Type B pancreatic cell (in vitro differentiated cells): ENCODE measurements at regions not wholly inside any gene's neighbourhood (a gene's known extent, or its start where the extent isn't known, plus 50 kb on each side); places are given as distances from the start of the nearest gene placed in this dataset.

Experiments
- DNase-seq: peaks from one replicate; pipeline ENCODE4 v3.0.0; 2021; ENCODE audit warnings: mixed read lengths; ENCODE audit not compliant: unreplicated experiment; ENCODE audit errors: extremely low spot score
- H3K27ac Mint-ChIP-seq: 2 replicates; pipeline ENCODE4 v1.8.0; 2021; ENCODE audit warnings: mild to moderate bottlenecking, mixed read lengths
- H3K27me3 Mint-ChIP-seq: 2 replicates; pipeline ENCODE4 v1.8.0; 2021; ENCODE audit warnings: mixed read lengths
- H3K36me3 Mint-ChIP-seq: 2 replicates; pipeline ENCODE4 v1.8.0; 2021; ENCODE audit warnings: mixed read lengths
- H3K4me1 Mint-ChIP-seq: one replicate; pipeline ENCODE4 v1.8.0; 2021; ENCODE audit warnings: mixed read lengths; ENCODE audit not compliant: unreplicated experiment
- H3K4me3 Mint-ChIP-seq: 2 replicates; pipeline ENCODE4 v1.8.0; 2021; ENCODE audit warnings: mild to moderate bottlenecking, mixed read lengths
- H3K9me3 Mint-ChIP-seq: 2 replicates; pipeline ENCODE4 v1.8.0; 2021; ENCODE audit warnings: mixed read lengths
- CTCF ChIP-seq: fragments of 200-600 bp; sonication (generic); conservative IDR thresholded peaks from 2 replicates; pipeline ENCODE4 v1.5.0; 2021; ENCODE audit warnings: antibody characterized with exemption, mild to moderate bottlenecking

GRCh38 chr11:130582176-130582575 is 133.7 kb downstream of the ADAMTS15 start:
- H3K9me3 Mint-ChIP-seq = peaks cover 4% of the 10 kb centered on the region
- H3K27me3 Mint-ChIP-seq = no peaks in the 10 kb centered on the region
- H3K27ac Mint-ChIP-seq = no peak overlapping the region
- H3K4me3 Mint-ChIP-seq = no peak overlapping the region
- DNase-seq = no peak
- no peak for TF ChIP-seq CTCF
- H3K36me3 Mint-ChIP-seq = no peaks in the 10 kb centered on the region
- H3K4me1 Mint-ChIP-seq = peaks cover 15% of the 10 kb centered on the region

DNA sequence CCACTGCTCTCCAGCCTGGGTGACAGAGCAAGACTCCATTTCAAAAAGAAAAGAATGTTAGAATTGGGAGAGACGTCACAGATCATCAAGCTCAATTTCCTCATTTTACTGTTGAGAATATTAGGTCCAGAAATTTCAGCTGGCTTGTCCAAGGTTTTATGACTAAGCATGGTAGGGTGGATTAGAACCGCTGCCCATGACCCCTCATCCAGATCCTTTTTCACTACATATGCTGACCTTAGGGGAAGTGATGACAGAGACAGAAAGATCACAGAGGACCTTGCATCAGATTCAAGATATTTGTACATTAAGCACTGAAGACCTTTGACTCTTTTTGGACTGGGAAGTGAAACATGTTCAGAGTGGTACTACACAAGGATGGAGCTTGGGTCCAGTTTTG is 134.5 kb downstream of the ADAMTS15 start:
- Mint-ChIP-seq H3K27me3 (no peaks in the 10 kb centered on the region), H3K36me3 (no peaks in the 10 kb centered on the region), H3K27ac (no peak overlapping the region), H3K4me3 (no peak overlapping the region), H3K9me3 (peaks cover 4% of the 10 kb centered on the region), H3K4me1 (peaks cover 11% of the 10 kb centered on the region)
- no peak for TF ChIP-seq CTCF
- no peak for DNase-seq

GRCh38 chr11:130583801-130584211 is 135.4 kb downstream of the ADAMTS15 start:
- DNase-seq = no peak
- no peak for TF ChIP-seq CTCF
- peaks cover 8% of the 10 kb centered on the region for H3K4me1 Mint-ChIP-seq
- no peak overlapping the region for H3K4me3 Mint-ChIP-seq
- H3K36me3 Mint-ChIP-seq = no peaks in the 10 kb centered on the region
- H3K27me3 Mint-ChIP-seq = no peaks in the 10 kb centered on the region
- H3K9me3 Mint-ChIP-seq = peaks cover 4% of the 10 kb centered on the region
- no peak overlapping the region for H3K27ac Mint-ChIP-seq

DNA sequence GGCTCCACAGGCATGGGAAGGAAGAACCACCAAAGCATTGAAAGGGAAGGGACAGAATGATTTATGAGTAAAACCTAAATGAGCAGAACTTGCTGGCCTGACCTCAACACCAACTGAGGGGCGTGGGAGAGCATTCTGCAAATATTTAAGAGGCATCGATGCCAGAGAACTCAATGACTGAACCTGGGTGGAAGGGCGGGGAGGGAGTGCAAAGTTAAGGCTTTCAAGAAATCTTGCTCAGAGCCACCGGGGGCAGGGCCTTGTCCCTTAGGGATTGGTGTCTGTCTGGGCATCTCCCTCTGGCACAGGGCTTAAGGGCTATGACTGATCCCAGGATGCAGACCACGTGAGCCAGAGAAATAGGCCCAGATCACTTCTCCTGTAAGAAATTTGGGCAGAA is 137.1 kb downstream of the ADAMTS15 start:
- no peak overlapping the region for H3K27ac Mint-ChIP-seq
- no peak for TF ChIP-seq CTCF

DNA sequence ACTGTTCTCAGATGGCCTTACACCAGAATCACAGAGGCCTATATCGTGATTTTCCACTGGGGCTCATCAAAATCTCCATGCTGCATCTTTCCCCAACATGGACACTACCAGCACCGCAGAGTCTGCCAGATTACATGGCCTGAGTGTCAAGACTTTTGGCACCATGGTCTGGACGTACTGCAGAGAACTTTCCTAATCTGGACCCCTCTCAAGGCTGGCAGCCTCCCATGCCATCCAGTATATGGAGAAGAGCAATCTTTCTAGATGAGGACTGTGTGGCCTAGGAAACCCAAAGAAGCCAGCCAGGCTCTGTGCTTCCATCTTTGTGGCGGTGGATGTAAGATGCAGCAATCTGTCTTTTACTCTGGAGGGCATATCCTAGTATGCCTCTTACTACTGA is 139.2 kb downstream of the ADAMTS15 start:
- TF ChIP-seq CTCF = no peak
- no peak for DNase-seq
- no peaks in the 10 kb centered on the region for H3K36me3 Mint-ChIP-seq
- no peak overlapping the region for H3K4me3 Mint-ChIP-seq
- no peaks in the 10 kb centered on the region for H3K4me1 Mint-ChIP-seq
- H3K27ac Mint-ChIP-seq = no peak overlapping the region
- no peaks in the 10 kb centered on the region for H3K27me3 Mint-ChIP-seq
- H3K9me3 Mint-ChIP-seq = peaks cover 4% of the 10 kb centered on the region

More for the DNA sequence above, 137.1 kb downstream of the ADAMTS15 start:
- Mint-ChIP-seq H3K4me3 (no peak overlapping the region), H3K27me3 (no peaks in the 10 kb centered on the region), H3K4me1 (peaks cover 3% of the 10 kb centered on the region), H3K9me3 (peaks cover 4% of the 10 kb centered on the region), H3K36me3 (no peaks in the 10 kb centered on the region)
- no peak for DNase-seq

DNA sequence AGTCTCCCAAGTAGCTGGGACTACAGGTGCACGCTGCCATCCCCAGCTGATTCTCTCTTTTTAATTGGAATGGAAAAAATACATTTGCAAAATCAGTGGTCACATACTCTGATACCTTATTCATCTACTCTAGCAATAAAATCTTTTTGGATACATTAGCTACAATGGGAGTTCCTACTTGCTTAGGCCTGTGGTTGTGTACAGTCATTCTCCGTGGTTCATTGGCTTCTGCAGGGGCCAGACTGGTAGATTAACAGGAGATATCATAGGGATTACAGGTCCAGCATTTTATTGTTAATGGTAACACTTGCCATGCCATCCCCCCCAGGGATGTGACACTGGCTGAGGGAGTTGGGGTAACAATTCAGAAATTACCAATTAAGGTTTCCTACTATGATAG is 140.0 kb downstream of the ADAMTS15 start:
- Mint-ChIP-seq H3K9me3 (no peaks in the 10 kb centered on the region), H3K36me3 (no peaks in the 10 kb centered on the region), H3K4me1 (no peaks in the 10 kb centered on the region), H3K27ac (no peak overlapping the region), H3K27me3 (no peaks in the 10 kb centered on the region), H3K4me3 (no peak overlapping the region)
- DNase-seq = no peak
- TF ChIP-seq CTCF = no peak
